H1 (cell line): ENCODE measurements at regions not wholly inside any gene's neighbourhood (a gene's known extent, or its start where the extent isn't known, plus 50 kb on each side); places are given as distances from the start of the nearest gene placed in this dataset.

Experiments used
- CTCF ChIA-PET: fragments of 300-600 bp; sonication (Branson Sonifier 250); formaldehyde crosslinking; loops from one replicate; lab custom pipeline; 2021; ENCODE audit not compliant: partially characterized antibody; lab: Charles Lee
- POLR2A ChIA-PET: fragments of 300-600 bp; sonication (Branson Sonifier 250); formaldehyde crosslinking; loops from one replicate; lab custom pipeline; 2021; ENCODE audit warnings: inconsistent platforms; ENCODE audit not compliant: partially characterized antibody; lab: Charles Lee
- DNase-seq, 2 experiments: peaks; one replicate each; pipeline versions ENCODE4 v3.0.0 to v3.0.0-alpha.2; 2010 to 2022; ENCODE audit warnings: low spot score in 2 of 2, low read depth in 1 of 2, mixed read lengths in 1 of 2
- FAIRE-seq: peaks from 2 replicates; lab custom pipeline; 2011; peaks lifted over from hg19 to GRCh38; lab: Jason Lieb, UNC
- H2AFZ ChIP-seq: 2 replicates; pipeline ENCODE4 v1.8.1; 2012; ENCODE audit warnings: low read length, inconsistent platforms
- H2AK5ac ChIP-seq: 2 replicates; pipeline ENCODE4 v1.6.1; 2013; ENCODE audit warnings: low read depth, low read length
- H2BK120ac ChIP-seq: replicated peaks from 2 replicates; pipeline ENCODE3; 2013; ENCODE audit warnings: low read depth, low read length, inconsistent platforms
- H2BK12ac ChIP-seq: 2 replicates; pipeline ENCODE4 v1.6.1; 2013; ENCODE audit warnings: low read depth, low read length
- H2BK15ac ChIP-seq: 2 replicates; pipeline ENCODE4 v1.6.1; 2013; ENCODE audit warnings: low read length
- H2BK20ac ChIP-seq: 2 replicates; pipeline ENCODE4 v1.6.1; 2013; ENCODE audit warnings: low read length
- H2BK5ac ChIP-seq: 2 replicates; pipeline ENCODE4 v1.6.1; 2013; ENCODE audit warnings: low read depth, low read length
- H3K14ac ChIP-seq: 2 replicates; pipeline ENCODE4 v1.6.1; 2013; ENCODE audit warnings: inconsistent platforms; ENCODE audit not compliant: insufficient read length
- H3K18ac ChIP-seq: 2 replicates; pipeline ENCODE4 v1.6.1; 2013; ENCODE audit warnings: low read length; ENCODE audit errors: extremely low read depth
- H3K23ac ChIP-seq: 2 replicates; pipeline ENCODE4 v1.6.1; 2013; ENCODE audit warnings: inconsistent platforms; ENCODE audit not compliant: insufficient read length
- H3K23me2 ChIP-seq: 2 replicates; pipeline ENCODE4 v1.6.1; 2013; ENCODE audit warnings: low read depth, low read length
- H3K27ac ChIP-seq: 2 replicates; pipeline ENCODE4 v1.6.1; 2011; ENCODE audit warnings: low read depth, low read length, inconsistent platforms
- H3K27me3 ChIP-seq, 4 experiments: replicated peaks in 1 of 4; 1 replicate in 1 of 4; 2 replicates in 3 of 4; pipeline versions ENCODE4 v1.6.1 to v1.8.1; 2011 to 2013; ENCODE audit warnings: low read length in 3 of 4, mild to moderate bottlenecking in 3 of 4, inconsistent platforms in 2 of 4, mixed read lengths in 2 of 4, moderate library complexity in 1 of 4; ENCODE audit not compliant: control insufficient read depth in 3 of 4, insufficient read depth in 3 of 4; ENCODE audit errors: extremely low read depth in 1 of 4
- H3K36me3 ChIP-seq, 4 experiments: 2 replicates each; pipeline versions ENCODE4 v1.6.1 to v1.8.1; 2011 to 2013; ENCODE audit warnings: mild to moderate bottlenecking in 4 of 4, low read length in 3 of 4, moderate library complexity in 2 of 4, control low read depth in 1 of 4, inconsistent platforms in 1 of 4; ENCODE audit not compliant: insufficient read depth in 4 of 4, control insufficient read depth in 2 of 4
- H3K4ac ChIP-seq: replicated peaks from 2 replicates; pipeline ENCODE3; 2013; ENCODE audit warnings: low read length, low read depth, mixed read lengths, inconsistent platforms; ENCODE audit not compliant: insufficient read length
- H3K4me1 ChIP-seq, 4 experiments: replicated peaks in 1 of 4; 1 replicate in 1 of 4; 2 replicates in 3 of 4; pipeline versions ENCODE4 v1.6.1 to v1.8.1; 2011 to 2013; ENCODE audit warnings: low read length in 3 of 4, inconsistent platforms in 2 of 4, mixed read lengths in 1 of 4; ENCODE audit not compliant: insufficient read depth in 4 of 4, control insufficient read depth in 3 of 4
- H3K4me2 ChIP-seq, 2 experiments: 2 replicates each; pipeline versions ENCODE4 v1.6.1 to v1.8.1; 2011 to 2013; ENCODE audit warnings: low read depth in 2 of 2, low read length in 2 of 2, control low read depth in 1 of 2, inconsistent platforms in 1 of 2, mild to moderate bottlenecking in 1 of 2; ENCODE audit not compliant: insufficient read depth in 1 of 2
- H3K4me3 ChIP-seq, 4 experiments: fragments of 200-600, 300-600 bp in 1 of 4; sonication (generic), shearing (Covaris generic), sonication (Bioruptor Twin) in 1 of 4; 2 replicates each; pipeline versions ENCODE4 v1.5.1 to v1.8.1; 2011 to 2016; ENCODE audit warnings: low read length in 4 of 4, low read depth in 3 of 4, control low read depth in 2 of 4, inconsistent platforms in 2 of 4, mild to moderate bottlenecking in 2 of 4, mixed read lengths in 1 of 4, moderate library complexity in 1 of 4; ENCODE audit not compliant: insufficient read depth in 2 of 4; ENCODE audit errors: extremely low read depth in 1 of 4
- H3K56ac ChIP-seq: replicated peaks from 2 replicates; pipeline ENCODE3; 2013; ENCODE audit warnings: low read depth, mild to moderate bottlenecking, mixed read lengths, low read length, inconsistent platforms; ENCODE audit not compliant: insufficient read length
- H3K79me1 ChIP-seq: 2 replicates; pipeline ENCODE4 v1.6.1; 2013; ENCODE audit warnings: low read depth, low read length, control low read depth
- H3K79me2 ChIP-seq, 2 experiments: 2 replicates each; pipeline versions ENCODE4 v1.6.1 to v1.8.1; 2012 to 2013; ENCODE audit warnings: low read length in 2 of 2, mild to moderate bottlenecking in 2 of 2, inconsistent platforms in 1 of 2; ENCODE audit not compliant: insufficient read depth in 2 of 2, control insufficient read depth in 1 of 2
- H3K9ac ChIP-seq, 4 experiments: replicated peaks in 1 of 4; 1 replicate in 1 of 4; 2 replicates in 3 of 4; pipeline versions ENCODE4 v1.6.1 to v1.8.1; 2011 to 2013; ENCODE audit warnings: low read depth in 3 of 4, low read length in 3 of 4, control low read depth in 2 of 4, mild to moderate bottlenecking in 2 of 4, moderate library complexity in 2 of 4, inconsistent platforms in 1 of 4; ENCODE audit errors: extremely low read depth in 1 of 4
- H3K9me3 ChIP-seq, 2 experiments: 2 replicates each; pipeline versions ENCODE4 v1.6.1 to v1.8.1; 2012 to 2013; ENCODE audit warnings: mild to moderate bottlenecking in 2 of 2, moderate library complexity in 2 of 2, control low read depth in 1 of 2, inconsistent platforms in 1 of 2, low read depth in 1 of 2, low read length in 1 of 2, mixed read lengths in 1 of 2; ENCODE audit not compliant: insufficient read depth in 2 of 2
- H4K20me1 ChIP-seq, 2 experiments: replicated peaks in 1 of 2; 2 replicates each; pipeline versions ENCODE3 to v1.8.1; 2011 to 2013; ENCODE audit warnings: inconsistent platforms in 2 of 2, low read length in 2 of 2, mild to moderate bottlenecking in 1 of 2; ENCODE audit not compliant: insufficient read depth in 2 of 2, control insufficient read depth in 1 of 2
- H4K5ac ChIP-seq: 2 replicates; pipeline ENCODE4 v1.6.1; 2013; ENCODE audit warnings: low read length, low read depth, mixed read lengths, inconsistent platforms; ENCODE audit not compliant: insufficient read length
- H4K8ac ChIP-seq: 2 replicates; pipeline ENCODE4 v1.8.0; 2013; ENCODE audit warnings: mild to moderate bottlenecking, moderate library complexity, low read length, inconsistent platforms; ENCODE audit not compliant: insufficient read depth; ENCODE audit errors: extremely low read depth
- H4K91ac ChIP-seq: replicated peaks from 2 replicates; pipeline ENCODE3; 2013; ENCODE audit warnings: low read length, mixed read lengths, inconsistent platforms; ENCODE audit not compliant: insufficient read length
- ASH2L ChIP-seq: fragments of 200-600, 300-600 bp; sonication (generic); IDR thresholded peaks from one replicate; pipeline ENCODE4 v1.7.1; 2017; ENCODE audit warnings: low read length
- CHD1 ChIP-seq: IDR thresholded peaks from 2 replicates; pipeline ENCODE4 v1.6.1; 2012; ENCODE audit warnings: low read depth, low read length, improper control_type of control experiment
- SIX5 ChIP-seq: IDR thresholded peaks from 2 replicates; pipeline ENCODE4 v1.6.1; 2011; ENCODE audit warnings: mild to moderate bottlenecking, low read depth, low read length
- TEAD4 ChIP-seq: IDR thresholded peaks from 2 replicates; pipeline ENCODE4 v1.6.1; 2012; ENCODE audit warnings: low read depth, low read length, inconsistent platforms, mixed read lengths
- ZNF274 ChIP-seq: IDR thresholded peaks from 2 replicates; pipeline ENCODE4 v1.7.0; 2012; ENCODE audit warnings: low read length, borderline replicate concordance; ENCODE audit errors: extremely low read depth
- WGBS, 2 experiments: shearing (Covaris generic) in 1 of 2; methylation state at CpG; one replicate each; pipeline versions ENCODE4 v1.1.6 to v1.1.7; 2013 to 2015; ENCODE audit warnings: low lambda C conversion rate in 2 of 2, mixed read lengths in 2 of 2, inconsistent platforms in 1 of 2, low coverage in 1 of 2, missing lambda C conversion rate in 1 of 2; ENCODE audit not compliant: insufficient replicate concordance in 2 of 2, insufficient coverage in 1 of 2, insufficient read length in 1 of 2; ENCODE audit errors: extremely low coverage in 1 of 2, missing lambda C conversion rate in 1 of 2; 5-methylcytosine and 5-hydroxymethylcytosine counted together

DNA sequence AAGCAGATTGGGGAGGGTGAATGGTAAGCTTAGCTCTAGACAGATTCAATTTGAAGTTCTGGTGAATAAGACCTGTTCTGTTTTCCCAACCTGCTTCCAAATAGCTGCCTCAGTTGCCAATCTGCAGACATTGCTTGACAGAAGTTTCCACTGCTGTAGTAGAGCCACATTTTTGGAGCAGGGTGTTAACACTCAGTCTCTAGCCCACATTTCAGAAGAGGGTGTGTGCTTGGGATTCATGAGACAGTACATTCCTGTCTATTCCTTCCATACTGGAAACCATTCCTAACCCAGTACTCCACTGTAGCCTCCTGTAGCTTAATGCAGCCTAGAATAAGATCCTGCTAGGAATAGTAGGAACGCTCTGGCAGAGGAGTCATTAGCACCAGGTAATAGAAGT is 450.5 kb downstream of the NUF2 start:
- no peak overlapping the region for H2AFZ ChIP-seq
- no peak overlapping the region for H4K91ac ChIP-seq
- no peak overlapping the region for H2BK20ac ChIP-seq
- H3K9ac ChIP-seq: no peak overlapping the region
- H4K5ac ChIP-seq: no peak overlapping the region
- no peaks in the 10 kb centered on the region for H3K79me1 ChIP-seq
- no peak overlapping the region for H4K8ac ChIP-seq
- no peaks in the 10 kb centered on the region for H4K20me1 ChIP-seq
- no peak overlapping the region for H2AK5ac ChIP-seq
- TF ChIP-seq ZNF274: no peak
- no peak for TF ChIP-seq CHD1
- no peak for TF ChIP-seq ASH2L
- TF ChIP-seq SIX5: no peak
- no peak for TF ChIP-seq TEAD4
- TF ChIP-seq, all 59 proteins: peak for 0
- 95% methylated on average over 1 of the region's 1 CpG; no CpG with 5 or more reads in 1 of the 2 experiments for WGBS, 2 experiments
- Histone ChIP-seq H3K27ac (no peak overlapping the region), H3K4ac (no peak overlapping the region), H3K9me3 (no peaks in the 10 kb centered on the region), H3K18ac (no peak overlapping the region), H3K23ac (no peak overlapping the region), H2BK12ac (no peak overlapping the region), H3K56ac (no peak overlapping the region), H2BK120ac (no peak overlapping the region), H2BK5ac (no peak overlapping the region), H3K4me2 (no peak overlapping the region), H3K27me3 (no peaks in the 10 kb centered on the region; a peak in 1 of 7 replicates), H3K4me3 (no peak overlapping the region), H3K14ac (no peak overlapping the region), H3K4me1 (no peaks in the 10 kb centered on the region), H3K36me3 (no peaks in the 10 kb centered on the region), H3K23me2 (no peaks in the 10 kb centered on the region), H2BK15ac (no peak overlapping the region), H3K79me2 (no peaks in the 10 kb centered on the region)
- FAIRE-seq (no peak), DNase-seq (no peak)
- CTCF ChIA-PET: interaction anchor here (0.7 to 1.4 kb wide), 4 partner anchors 11 to 23 kb away, joined by 3 to 4 read pairs (median 4); no protein-coding TSS in a partner anchor
- POLR2A ChIA-PET: no interaction called here
